ENCODE measurements at regions not wholly inside any gene's neighbourhood (a gene's known extent, or its start where the extent isn't known, plus 50 kb on each side); places are given as distances from the start of the nearest gene placed in this dataset.
"Not testable (repeated sequence)": the region's sequence is repeated elsewhere in the genome, so short reads cannot be mapped to it uniquely, and the experiment has no call there.

- FAIRE-seq (no peak), DNase-seq (ENCODE audit: insufficient read length, low spot score) (no peak)
These were observed 378.8 kb upstream of the FAR2 start for GRCh38 chr12:28770322-28770721.

DNA sequence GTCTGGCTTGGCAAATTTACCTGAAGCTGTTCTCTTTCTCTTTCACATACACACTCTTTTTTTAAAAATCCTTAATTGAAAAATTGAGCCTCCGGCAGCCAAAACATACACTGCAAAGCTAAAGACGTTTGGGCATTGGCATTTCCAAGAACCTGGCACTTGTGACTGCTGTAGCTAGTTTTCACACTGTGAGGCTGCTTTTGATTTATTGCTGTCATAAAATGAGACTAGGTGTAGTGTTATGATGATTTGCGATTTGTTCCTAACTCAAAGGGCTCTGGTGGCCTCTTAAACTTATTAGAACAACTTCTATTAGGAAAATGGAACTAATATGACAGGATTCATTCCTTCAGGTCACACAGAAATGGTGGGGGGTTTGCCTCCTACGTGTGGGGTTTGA lies 377.1 kb upstream of the FAR2 start:
- no peak for FAIRE-seq

DNA sequence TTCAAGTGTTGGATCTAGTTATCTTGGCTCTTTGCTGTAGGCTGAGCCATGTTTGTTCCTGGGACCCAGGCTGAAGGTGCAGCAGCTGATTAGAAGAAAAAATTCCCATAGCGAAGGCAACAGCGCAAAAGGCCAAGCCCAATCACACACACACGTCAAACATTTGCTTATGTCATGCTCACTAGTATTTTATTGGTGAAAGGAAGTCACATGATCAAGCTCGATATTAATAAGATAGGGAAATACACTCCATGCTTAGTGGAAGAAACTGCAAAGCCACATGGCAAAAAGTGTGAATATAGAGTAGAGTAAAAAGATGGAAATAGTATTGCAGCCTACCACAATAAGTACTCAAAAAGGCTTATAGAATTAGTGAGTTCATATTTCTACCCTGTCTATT lies 373.5 kb upstream of the FAR2 start:
- FAIRE-seq = no peak

More for the DNA sequence above, 377.1 kb upstream of the FAR2 start:
- DNase-seq (ENCODE audit: insufficient read length, low spot score) = no peak

DNA sequence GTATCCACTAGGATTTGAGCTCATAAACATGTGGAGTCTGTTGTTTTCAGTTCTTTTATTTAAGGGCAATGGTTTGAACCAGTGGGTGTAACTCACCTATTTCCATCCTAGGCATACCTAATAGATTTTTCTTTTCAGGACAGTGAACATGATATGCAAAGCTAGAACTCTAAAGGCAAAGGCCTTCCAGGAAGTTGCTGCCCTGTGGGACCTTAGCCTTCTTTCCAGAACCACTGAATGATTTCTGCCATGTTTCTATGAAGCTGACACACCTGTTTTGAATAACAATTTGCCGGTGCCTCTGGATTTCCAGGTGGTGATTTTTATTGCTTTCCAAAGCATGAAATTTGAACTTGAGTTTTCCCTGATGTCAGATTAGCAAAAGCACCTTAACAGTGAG lies 372.9 kb upstream of the FAR2 start:
- no peak for DNase-seq (ENCODE audit: insufficient read length, low spot score)
- FAIRE-seq = no peak

More for the DNA sequence above, 373.5 kb upstream of the FAR2 start:
- no peak for DNase-seq (ENCODE audit: insufficient read length, low spot score)

GRCh38 chr12:28776913-28777422 lies 372.1 kb upstream of the FAR2 start:
- FAIRE-seq = no peak

DNA sequence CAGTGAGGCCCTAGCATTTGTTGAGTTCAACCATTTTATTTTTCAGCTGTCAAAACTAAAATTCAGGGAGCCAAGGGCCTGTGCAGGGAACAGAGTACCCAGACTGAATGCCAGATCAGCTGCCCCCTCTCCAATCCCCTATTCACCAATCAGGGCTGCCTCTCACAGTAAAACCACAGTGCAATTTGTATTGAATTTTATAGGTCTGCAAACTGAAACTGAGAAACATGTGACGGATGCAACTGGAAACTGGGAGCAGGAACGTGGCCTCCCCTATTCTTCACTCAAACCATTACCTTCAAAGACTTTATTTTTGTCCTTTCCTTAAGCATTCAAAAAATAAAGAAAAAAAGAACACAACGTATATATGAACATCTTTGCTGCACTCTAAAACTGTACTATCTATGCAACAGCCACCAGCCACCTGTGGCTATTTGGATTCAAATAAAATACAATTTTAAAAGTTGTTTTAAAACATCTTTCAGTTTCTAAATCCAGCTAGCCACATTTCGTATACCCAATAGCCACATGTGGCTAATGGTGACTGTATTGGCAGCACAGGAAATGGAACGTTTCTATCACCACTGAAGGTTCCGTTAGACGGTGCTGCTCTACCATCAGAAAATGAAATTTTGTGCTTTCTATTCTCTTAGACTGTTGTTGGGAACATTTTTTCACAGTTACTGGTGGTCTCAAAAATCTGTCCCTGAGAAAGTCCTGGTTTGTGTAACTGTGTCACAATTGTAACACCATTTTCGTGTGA lies 371.3 kb upstream of the FAR2 start:
- FAIRE-seq (no peak), DNase-seq (ENCODE audit: insufficient read length, low spot score) (no peak)

More at GRCh38 chr12:28776913-28777422, 372.1 kb upstream of the FAR2 start:
- no peak for DNase-seq (ENCODE audit: insufficient read length, low spot score)

GRCh38 chr12:28780096-28780495 lies 369.0 kb upstream of the FAR2 start:
- no peak for FAIRE-seq
- no peak for DNase-seq (ENCODE audit: insufficient read length, low spot score)

GRCh38 chr12:28780960-28781359 lies 368.1 kb upstream of the FAR2 start:
- no peak for FAIRE-seq
- DNase-seq (ENCODE audit: insufficient read length, low spot score) = no peak

DNA sequence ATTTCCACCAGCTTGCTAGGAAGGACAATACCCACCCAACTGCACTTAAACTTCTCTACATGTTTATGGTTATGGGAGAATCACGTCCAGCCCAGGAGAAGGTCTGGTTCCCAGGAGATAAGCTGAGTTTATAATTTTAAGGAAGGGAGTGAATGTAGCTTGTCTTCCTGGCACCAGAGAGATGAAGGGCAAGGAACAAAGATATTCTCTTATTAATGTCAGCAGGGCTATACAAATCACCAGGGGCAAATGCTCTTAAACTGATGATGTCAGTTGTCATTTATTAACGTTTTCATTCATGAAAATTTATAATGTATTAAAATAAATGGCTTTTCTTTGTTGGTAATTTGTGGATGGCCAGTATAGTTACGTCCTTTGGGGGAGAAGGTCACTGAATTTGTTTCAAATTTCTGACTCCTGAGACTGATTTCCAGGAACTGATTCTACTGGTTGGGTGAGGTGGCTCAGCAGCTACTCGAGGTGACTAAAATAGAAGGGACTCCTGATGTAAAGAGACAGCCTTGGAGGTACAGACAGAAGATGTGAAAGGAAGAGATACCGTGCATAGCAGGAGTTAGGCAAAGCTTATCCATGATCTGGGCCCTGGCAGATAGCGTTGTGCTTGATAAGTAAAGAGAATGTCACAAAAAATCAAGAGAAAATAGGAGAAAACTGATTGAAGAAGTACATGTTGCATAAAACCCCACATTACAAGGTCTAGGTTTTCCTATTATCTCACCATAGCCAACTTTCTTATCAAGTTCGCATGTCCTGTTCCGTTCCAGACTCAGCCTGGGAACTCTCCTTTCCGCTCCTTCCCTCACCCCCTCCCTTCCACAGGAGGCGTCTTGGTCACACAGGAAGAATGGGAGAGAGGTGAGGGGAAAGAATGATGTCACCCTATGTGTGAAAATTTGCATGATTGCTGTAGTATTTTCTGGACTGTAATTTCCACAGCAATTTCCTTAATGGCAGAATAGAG lies 367.1 kb upstream of the FAR2 start:
- DNase-seq (ENCODE audit: insufficient read length, low spot score) (no peak), FAIRE-seq (no peak)

DNA sequence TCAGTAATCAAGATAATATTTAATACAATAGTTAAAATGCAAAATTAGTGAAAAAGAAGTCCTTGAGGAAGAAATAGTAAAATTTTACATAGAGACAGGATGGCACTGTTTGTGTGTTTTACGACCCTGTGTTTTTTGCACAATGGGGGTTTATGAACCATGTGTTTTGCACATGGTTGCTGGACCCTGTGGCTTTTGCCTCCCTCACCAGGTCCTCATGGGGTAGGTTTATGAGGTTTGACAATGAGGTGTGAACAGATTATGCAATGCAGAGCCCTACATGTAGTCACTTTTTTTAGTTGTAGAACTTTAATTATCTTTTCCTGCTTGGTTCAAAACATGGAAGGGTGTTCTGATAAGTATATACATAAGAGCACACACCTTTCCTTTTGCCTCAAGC lies 366.3 kb upstream of the FAR2 start:
- FAIRE-seq (no peak), DNase-seq (ENCODE audit: insufficient read length, low spot score) (no peak)

DNA sequence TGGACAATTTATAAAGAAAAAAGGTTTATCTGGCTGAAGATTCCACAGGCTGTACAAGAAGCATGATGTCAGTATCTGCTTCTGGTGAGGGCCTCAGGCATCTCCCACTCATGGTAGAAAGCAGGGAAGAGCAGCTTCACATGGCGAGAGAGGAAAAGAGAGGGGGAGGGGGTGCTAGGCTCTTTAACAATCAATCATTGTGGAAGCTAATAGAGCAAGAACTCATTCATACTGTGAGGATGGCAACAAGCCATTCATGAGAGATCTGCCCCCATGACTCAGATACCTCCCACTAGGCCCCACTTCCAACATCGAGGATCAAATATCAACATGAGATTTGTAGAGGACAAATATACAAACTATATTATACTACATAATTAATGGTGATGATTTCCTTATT lies 361.9 kb upstream of the FAR2 start:
- FAIRE-seq (no peak), DNase-seq (ENCODE audit: insufficient read length, low spot score) (no peak)

- DNase-seq (ENCODE audit: insufficient read length, low spot score); FAIRE-seq: not testable (repeated sequence)
These were observed 360.8 kb upstream of the FAR2 start for GRCh38 chr12:28788256-28788655.

DNA sequence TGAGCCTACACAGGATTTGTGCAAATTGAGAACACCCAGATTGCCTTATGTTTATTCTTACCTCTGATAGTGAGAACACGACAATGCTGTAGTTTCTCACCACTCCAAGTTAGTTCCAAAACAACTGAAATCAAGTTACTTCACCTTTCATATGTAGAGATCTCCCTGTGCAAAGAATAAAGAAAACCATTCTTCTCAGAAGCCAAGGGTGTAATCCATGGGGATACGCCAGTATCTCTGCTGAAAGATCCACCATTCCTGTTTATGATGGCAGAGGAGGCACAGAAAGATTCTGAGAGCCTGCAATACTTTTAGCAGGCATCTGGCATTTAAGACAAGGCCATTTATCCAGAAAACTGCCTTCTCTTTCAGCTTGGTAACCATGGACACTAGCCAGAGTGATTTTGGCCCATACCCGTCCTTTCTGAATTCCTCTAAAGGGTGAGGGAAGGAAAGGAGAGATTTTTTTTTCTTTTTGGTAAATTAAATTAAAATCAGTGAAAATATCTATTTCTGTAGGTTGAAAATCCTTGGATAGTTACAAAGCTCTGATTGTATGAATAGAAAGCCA lies 355.4 kb upstream of the FAR2 start:
- DNase-seq (ENCODE audit: insufficient read length, low spot score) (no peak), FAIRE-seq (no peak)

- DNase-seq (ENCODE audit: insufficient read length, low spot score) = no peak
- no peak for FAIRE-seq
These were observed 354.9 kb upstream of the FAR2 start for GRCh38 chr12:28794211-28794610.

DNA sequence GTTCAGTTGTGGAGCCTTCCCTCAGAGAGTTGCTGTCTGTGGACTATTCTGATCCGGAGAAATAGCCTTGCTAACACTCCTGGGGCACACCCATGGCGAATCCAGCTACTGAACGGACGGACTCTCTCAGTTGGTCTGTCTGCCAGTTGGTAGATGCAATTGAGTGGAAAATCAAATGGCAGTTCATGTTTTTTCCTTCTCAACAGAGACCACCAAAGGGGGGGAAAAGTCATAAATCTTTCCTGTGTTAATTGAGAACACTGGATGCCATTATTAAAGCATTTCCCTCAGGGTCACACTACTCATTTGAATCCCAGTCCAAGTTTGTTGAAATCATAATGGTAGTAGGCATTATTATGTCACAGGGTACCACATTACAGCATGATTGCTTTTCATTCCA lies 354.3 kb upstream of the FAR2 start:
- DNase-seq (ENCODE audit: insufficient read length, low spot score) (no peak), FAIRE-seq (no peak)

DNA sequence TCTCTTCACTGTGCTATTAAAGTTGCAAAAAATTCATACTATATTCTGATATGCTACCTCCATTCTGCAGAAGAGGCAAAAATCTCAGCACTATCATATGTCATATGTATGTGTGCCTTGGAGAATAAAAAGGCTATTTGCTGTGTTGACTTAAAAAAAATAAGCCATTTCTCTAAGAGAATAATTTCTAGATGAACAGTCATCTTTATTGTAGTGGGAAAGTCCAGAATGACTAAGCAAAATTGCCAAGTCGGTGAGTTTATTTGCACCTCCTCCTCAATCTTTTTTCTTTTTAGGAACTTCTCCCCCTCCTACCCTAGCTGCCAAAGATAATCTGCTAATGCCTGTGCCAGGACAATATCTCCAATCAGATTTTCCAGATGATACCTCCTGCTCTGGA lies 353.8 kb upstream of the FAR2 start:
- no peak for FAIRE-seq
- no peak for DNase-seq (ENCODE audit: insufficient read length, low spot score)

DNA sequence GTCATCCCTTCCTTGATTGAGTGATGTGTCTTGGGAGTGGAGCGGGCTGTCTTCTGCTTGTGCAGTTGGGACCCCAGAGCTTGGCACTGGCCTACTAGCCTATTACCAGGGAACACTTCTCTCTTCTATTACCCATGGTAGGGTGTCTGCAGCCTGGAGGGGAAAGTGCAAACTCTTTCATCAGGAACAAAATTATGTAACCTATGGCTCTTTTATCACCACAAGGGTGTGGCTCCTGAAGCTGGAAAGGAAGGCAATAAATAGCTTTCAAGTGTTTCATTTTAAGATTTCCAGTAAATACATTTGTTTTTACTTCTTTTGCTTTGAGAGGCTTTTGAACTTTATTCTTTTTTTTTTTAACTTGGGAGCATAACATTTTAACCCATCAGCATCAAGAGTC lies 349.7 kb upstream of the FAR2 start:
- FAIRE-seq (no peak), DNase-seq (ENCODE audit: insufficient read length, low spot score) (no peak)

DNA sequence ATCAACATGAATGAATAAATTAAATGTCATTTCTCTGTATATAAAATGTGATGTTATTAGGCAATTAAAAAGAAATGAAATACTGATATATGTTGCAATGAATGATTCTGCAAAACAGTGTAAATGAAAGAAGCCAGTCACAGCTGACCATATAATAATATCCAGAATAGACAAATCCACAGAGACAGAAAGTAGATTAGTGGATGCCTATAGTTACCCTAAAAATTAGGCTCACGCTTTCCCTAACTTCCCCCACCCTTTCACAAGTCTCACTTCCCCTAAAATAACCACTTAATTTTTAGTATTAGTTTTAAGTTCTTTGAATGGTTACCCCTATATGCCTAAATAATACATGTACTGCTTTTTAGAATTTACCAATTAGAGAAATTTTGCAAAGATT lies 348.9 kb upstream of the FAR2 start:
- no peak for FAIRE-seq
- no peak for DNase-seq (ENCODE audit: insufficient read length, low spot score)

DNA sequence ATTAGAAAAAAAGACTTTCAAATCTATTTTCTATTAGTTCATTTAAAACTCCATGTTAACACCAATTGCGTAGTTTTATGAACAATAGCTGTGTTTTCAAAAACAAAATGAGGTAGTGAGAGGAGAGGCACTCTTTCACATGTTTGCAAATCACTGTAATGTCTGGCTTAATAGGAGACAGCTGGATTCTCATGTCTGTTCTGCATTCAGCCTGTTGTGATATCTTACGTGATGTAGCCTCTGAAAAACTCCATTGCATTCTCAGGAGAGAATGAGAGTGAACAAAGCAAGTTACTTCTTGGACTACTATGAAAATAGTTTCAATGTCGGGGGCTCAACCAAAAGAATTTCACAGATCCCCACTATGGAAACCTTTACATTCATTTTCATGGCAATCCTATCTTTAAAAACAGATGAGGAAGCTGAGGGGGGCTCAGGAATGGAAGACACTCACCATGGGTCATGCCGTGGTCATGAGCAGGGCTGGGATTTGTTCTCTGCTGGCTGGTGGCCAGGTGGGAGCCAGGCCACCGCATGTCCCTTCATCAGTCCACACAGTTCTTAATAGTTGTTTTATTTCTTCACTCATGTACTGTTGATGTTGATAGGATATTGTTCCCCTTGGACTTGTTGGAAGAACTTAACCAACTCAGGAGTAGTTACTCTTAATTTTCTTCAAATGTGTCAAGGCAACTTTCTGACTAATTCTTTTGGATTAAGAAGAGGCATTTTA lies 346.2 kb upstream of the FAR2 start:
- FAIRE-seq = no peak
- no peak for DNase-seq (ENCODE audit: insufficient read length, low spot score)

DNA sequence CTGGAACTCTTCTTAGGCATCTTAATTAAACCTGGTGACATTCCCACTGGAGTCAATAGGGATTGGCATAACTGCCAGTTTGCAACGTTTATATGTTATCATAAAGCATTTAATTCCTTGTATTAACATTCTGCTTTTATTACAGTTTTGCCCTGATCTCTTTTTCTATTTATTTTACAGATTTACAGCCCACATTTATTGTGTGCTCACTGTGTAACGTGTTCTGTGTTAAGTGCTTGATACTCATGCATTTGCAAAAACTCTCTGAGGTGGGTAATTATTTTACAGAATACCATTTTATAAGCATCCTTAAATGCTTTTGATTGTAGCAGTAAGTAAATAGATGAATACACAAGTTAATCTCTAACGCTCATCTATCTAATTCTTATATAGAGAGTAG lies 341.5 kb upstream of the FAR2 start:
- no peak for DNase-seq (ENCODE audit: insufficient read length, low spot score)
- FAIRE-seq = no peak

- FAIRE-seq (no peak), DNase-seq (ENCODE audit: insufficient read length, low spot score) (no peak)
These were observed 337.6 kb upstream of the FAR2 start for GRCh38 chr12:28811457-28811856.
